ENCODE measurements at regions not wholly inside any gene's neighbourhood (a gene's known extent, or its start where the extent isn't known, plus 50 kb on each side); places are given as distances from the start of the nearest gene placed in this dataset.
"Not testable (repeated sequence)": the region's sequence is repeated elsewhere in the genome, so short reads cannot be mapped to it uniquely, and the experiment has no call there.

GRCh38 chr13:50467156-50468110 is 376.1 kb downstream of the DLEU7 start:
- no peak overlapping the region for H3K4me3 ChIP-seq
- no peaks in the 10 kb centered on the region for H3K27me3 ChIP-seq
- TF ChIP-seq POLR2A (IDR thresholded peaks at IDR 0.05) (no peak), CTCF (IDR thresholded peaks at IDR 0.05) (no peak)
- H3K4me1 ChIP-seq, result peaks cover 0 to 8% (median 2%) of the 10 kb centered on the region in 12 donors
- peak in 1 of 4 donors; percentile 28 for ATAC-seq
- 41 to 54% (median 48%) methylated on average over 11 of the region's 11 CpGs for WGBS, 4 donors
- H3K27ac ChIP-seq, result no peak overlapping the region
- no peaks in the 10 kb centered on the region for H3K36me3 ChIP-seq
- no peak for DNase-seq
- intact Hi-C loops (cut with DNase I), result no loop called here
- H3K9me3 ChIP-seq, result no peaks in the 10 kb centered on the region

GRCh38 chr13:50468849-50469669 is 374.4 kb downstream of the DLEU7 start:
- DNase-seq, result no peak
- Histone ChIP-seq H3K4me3 (no peak overlapping the region), H3K27ac (peak overlapping the region in 2 of 12 donors; percentile 6 to 32), H3K27me3 (no peaks in the 10 kb centered on the region), H3K4me1 (peaks cover 0 to 9% (median 2%) of the 10 kb centered on the region in 12 donors), H3K9me3 (no peaks in the 10 kb centered on the region), H3K36me3 (no peaks in the 10 kb centered on the region)
- peak in 1 of 4 donors; percentile 39 for ATAC-seq
- intact Hi-C loops (cut with DNase I), result no loop called here
- WGBS, 4 donors, result 70 to 78% (median 74%) methylated on average over 13 of the region's 13 CpGs
- TF ChIP-seq CTCF (IDR thresholded peaks at IDR 0.05) (no peak), POLR2A (IDR thresholded peaks at IDR 0.05) (no peak)

- H3K9me3 ChIP-seq; intact Hi-C loops (cut with DNase I); H3K27ac ChIP-seq; H3K36me3 ChIP-seq; H3K4me3 ChIP-seq; DNase-seq; H3K27me3 ChIP-seq; ATAC-seq: not testable (repeated sequence)
- WGBS, 4 donors, result 96 to 100% (median 100%) methylated on average over 1 to 3 of the region's 3 CpGs; no CpG with 5 or more reads in 1 of the 4 donors
- H3K4me1 ChIP-seq, result peaks cover 0 to 16% (median 7%) of the 10 kb centered on the region in 12 donors
These were observed 370.4 kb downstream of the DLEU7 start for GRCh38 chr13:50473050-50473449.

GRCh38 chr13:50474088-50474662 is 369.3 kb downstream of the DLEU7 start:
- Histone ChIP-seq H3K27ac (no peak overlapping the region), H3K36me3 (no peaks in the 10 kb centered on the region), H3K4me3 (no peak overlapping the region), H3K9me3 (no peaks in the 10 kb centered on the region), H3K4me1 (peaks cover 0 to 16% (median 7%) of the 10 kb centered on the region in 12 donors), H3K27me3 (no peaks in the 10 kb centered on the region)
- TF ChIP-seq CTCF (IDR thresholded peaks at IDR 0.05) (no peak), POLR2A (IDR thresholded peaks at IDR 0.05) (no peak)
- 70 to 85% (median 80%) methylated on average over 2 of the region's 2 CpGs for WGBS, 4 donors
- intact Hi-C loops (cut with DNase I), result no loop called here
- DNase-seq (no peak), ATAC-seq (peak in 1 of 4 donors; percentile 9)

All from heart left ventricle (tissue), 16 donors.